ENCODE measurements at regions not wholly inside any gene's neighbourhood (a gene's known extent, or its start where the extent isn't known, plus 50 kb on each side); places are given as distances from the start of the nearest gene placed in this dataset.

DNA sequence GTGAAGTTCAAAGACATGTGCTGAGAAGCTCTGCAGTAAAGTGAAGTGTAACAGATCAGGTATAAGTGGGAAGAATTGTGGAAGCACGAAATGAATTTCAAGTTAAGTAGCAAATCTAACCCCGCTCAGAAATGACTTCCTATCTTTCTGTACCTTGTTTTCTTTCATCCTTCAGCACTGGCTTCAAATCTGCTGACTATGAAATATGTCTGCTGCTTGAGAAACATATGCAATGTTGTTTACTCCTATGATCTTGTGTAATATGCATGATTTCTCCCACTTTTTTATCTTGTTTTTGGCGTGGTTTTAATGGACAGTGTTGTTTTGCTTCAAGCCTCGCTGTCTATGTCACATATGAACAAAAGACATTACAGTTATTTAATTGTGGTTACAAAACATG is 545.3 kb upstream of the NCAM2 start:
- TF ChIP-seq, protein P1, sequence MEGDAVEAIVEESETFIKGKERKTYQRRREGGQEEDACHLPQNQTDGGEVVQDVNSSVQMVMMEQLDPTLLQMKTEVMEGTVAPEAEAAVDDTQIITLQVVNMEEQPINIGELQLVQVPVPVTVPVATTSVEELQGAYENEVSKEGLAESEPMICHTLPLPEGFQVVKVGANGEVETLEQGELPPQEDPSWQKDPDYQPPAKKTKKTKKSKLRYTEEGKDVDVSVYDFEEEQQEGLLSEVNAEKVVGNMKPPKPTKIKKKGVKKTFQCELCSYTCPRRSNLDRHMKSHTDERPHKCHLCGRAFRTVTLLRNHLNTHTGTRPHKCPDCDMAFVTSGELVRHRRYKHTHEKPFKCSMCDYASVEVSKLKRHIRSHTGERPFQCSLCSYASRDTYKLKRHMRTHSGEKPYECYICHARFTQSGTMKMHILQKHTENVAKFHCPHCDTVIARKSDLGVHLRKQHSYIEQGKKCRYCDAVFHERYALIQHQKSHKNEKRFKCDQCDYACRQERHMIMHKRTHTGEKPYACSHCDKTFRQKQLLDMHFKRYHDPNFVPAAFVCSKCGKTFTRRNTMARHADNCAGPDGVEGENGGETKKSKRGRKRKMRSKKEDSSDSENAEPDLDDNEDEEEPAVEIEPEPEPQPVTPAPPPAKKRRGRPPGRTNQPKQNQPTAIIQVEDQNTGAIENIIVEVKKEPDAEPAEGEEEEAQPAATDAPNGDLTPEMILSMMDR (IDR thresholded peaks at IDR 0.05) = no peak
- no peak for TF ChIP-seq POLR2AphosphoS5 (IDR thresholded peaks at IDR 0.05)
